Suprapubic skin (tissue), 4 donors: ENCODE measurements at regions not wholly inside any gene's neighbourhood (a gene's known extent, or its start where the extent isn't known, plus 50 kb on each side); places are given as distances from the start of the nearest gene placed in this dataset.

ENCODE experiments used
- DNase-seq, 2 donors: peaks; one replicate each; pipeline ENCODE4 v3.0.0-alpha.2; 2019; ENCODE audit warnings: low spot score in 2 of 2
- H3K27ac ChIP-seq: fragments of 200-600 bp; sonication (generic); one replicate; pipeline ENCODE4 v1.5.1; 2019
- H3K27me3 ChIP-seq: fragments of 200-600 bp; sonication (generic); one replicate; pipeline ENCODE4 v1.5.1; 2019
- H3K36me3 ChIP-seq: fragments of 200-600 bp; sonication (generic); one replicate; pipeline ENCODE4 v1.5.1; 2019
- H3K4me1 ChIP-seq: fragments of 200-600 bp; sonication (generic); one replicate; pipeline ENCODE4 v1.5.1; 2019
- H3K4me3 ChIP-seq: fragments of 200-600 bp; sonication (generic); one replicate; pipeline ENCODE4 v1.5.1; 2019; ENCODE audit warnings: mild to moderate bottlenecking
- H3K9me3 ChIP-seq: fragments of 200-600 bp; sonication (generic); one replicate; pipeline ENCODE4 v1.5.1; 2019
- CTCF ChIP-seq, 2 donors: fragments of 200-600 bp in 1 of 2; fragments of 450-650 bp in 1 of 2; sonication (generic) in 1 of 2; IDR thresholded peaks; one replicate each; pipeline ENCODE4 v1.5.1; 2016 to 2019; ENCODE audit warnings: antibody characterized with exemption in 2 of 2, mild to moderate bottlenecking in 1 of 2, moderate library complexity in 1 of 2
- EP300 ChIP-seq: sonication (generic); formaldehyde crosslinking; IDR thresholded peaks from one replicate; pipeline ENCODE4 v1.6.1; 2017; ENCODE audit warnings: antibody characterized with exemption
- POLR2A ChIP-seq, 2 donors: fragments of 450-650 bp; IDR thresholded peaks; one replicate each; pipeline ENCODE4 v1.6.1; 2017; ENCODE audit warnings: antibody characterized with exemption in 2 of 2, mild to moderate bottlenecking in 2 of 2, moderate library complexity in 2 of 2
- POLR2AphosphoS5 ChIP-seq, 3 donors: sonication (generic); formaldehyde crosslinking; IDR thresholded peaks; one replicate each; pipeline ENCODE4 v1.6.1; 2017; ENCODE audit warnings: antibody characterized with exemption in 3 of 3
- WGBS: methylation state at CpG from one replicate; pipeline ENCODE4 v1.1.5; 2018; 5-methylcytosine and 5-hydroxymethylcytosine counted together

- Histone ChIP-seq H3K36me3 (no peaks in the 10 kb centered on the region), H3K4me1 (no peaks in the 10 kb centered on the region), H3K9me3 (no peaks in the 10 kb centered on the region), H3K27me3 (no peaks in the 10 kb centered on the region), H3K4me3 (no peak overlapping the region), H3K27ac (no peak overlapping the region)
- DNase-seq: no peak
- WGBS: 35% methylated on average over 3 of the region's 3 CpGs
- no peak for TF ChIP-seq EP300
- TF ChIP-seq CTCF (IDR thresholded peaks at IDR 0.05): no peak
- TF ChIP-seq POLR2AphosphoS5 (IDR thresholded peaks at IDR 0.05): no peak
- TF ChIP-seq POLR2A (IDR thresholded peaks at IDR 0.05): no peak
Measured at GRCh38 chr16:63602206-63602927, 1519.5 kb downstream of the CDH11 start.

GRCh38 chr16:63596716-63597115 lies 1525.1 kb downstream of the CDH11 start:
- Histone ChIP-seq H3K4me1 (no peaks in the 10 kb centered on the region), H3K4me3 (no peak overlapping the region), H3K36me3 (no peaks in the 10 kb centered on the region), H3K27ac (no peak overlapping the region), H3K9me3 (no peaks in the 10 kb centered on the region), H3K27me3 (no peaks in the 10 kb centered on the region)
- WGBS: 71% methylated on average over 1 of the region's 1 CpG
- DNase-seq: no peak
- TF ChIP-seq POLR2AphosphoS5 (IDR thresholded peaks at IDR 0.05) (no peak), CTCF (IDR thresholded peaks at IDR 0.05) (no peak), EP300 (no peak), POLR2A (IDR thresholded peaks at IDR 0.05) (no peak)

GRCh38 chr16:63592852-63593251 lies 1529.0 kb downstream of the CDH11 start:
- no peak for DNase-seq
- no peak for TF ChIP-seq CTCF (IDR thresholded peaks at IDR 0.05)
- TF ChIP-seq POLR2AphosphoS5 (IDR thresholded peaks at IDR 0.05): no peak
- TF ChIP-seq POLR2A (IDR thresholded peaks at IDR 0.05): no peak
- no peak for TF ChIP-seq EP300
- H3K27ac ChIP-seq: no peak overlapping the region
- no peaks in the 10 kb centered on the region for H3K27me3 ChIP-seq
- no peaks in the 10 kb centered on the region for H3K9me3 ChIP-seq
- H3K36me3 ChIP-seq: no peaks in the 10 kb centered on the region
- H3K4me3 ChIP-seq: no peak overlapping the region
- no peaks in the 10 kb centered on the region for H3K4me1 ChIP-seq
- WGBS: 84% methylated on average over 3 of the region's 3 CpGs

- Histone ChIP-seq H3K36me3 (no peaks in the 10 kb centered on the region), H3K27ac (no peak overlapping the region), H3K9me3 (no peaks in the 10 kb centered on the region), H3K27me3 (no peaks in the 10 kb centered on the region), H3K4me3 (no peak overlapping the region), H3K4me1 (no peaks in the 10 kb centered on the region)
- 50% methylated on average over 5 of the region's 5 CpGs for WGBS
- TF ChIP-seq POLR2A (IDR thresholded peaks at IDR 0.05): no peak
- TF ChIP-seq POLR2AphosphoS5 (IDR thresholded peaks at IDR 0.05): no peak
- no peak for TF ChIP-seq CTCF (IDR thresholded peaks at IDR 0.05)
- no peak for TF ChIP-seq EP300
- DNase-seq: no peak
Measured at GRCh38 chr16:63581570-63581969, 1540.3 kb downstream of the CDH11 start.

- Histone ChIP-seq H3K27me3 (no peaks in the 10 kb centered on the region), H3K4me3 (no peak overlapping the region), H3K27ac (no peak overlapping the region), H3K9me3 (no peaks in the 10 kb centered on the region), H3K4me1 (no peaks in the 10 kb centered on the region), H3K36me3 (no peaks in the 10 kb centered on the region)
- TF ChIP-seq POLR2AphosphoS5 (IDR thresholded peaks at IDR 0.05) (no peak), EP300 (no peak), POLR2A (IDR thresholded peaks at IDR 0.05) (no peak), CTCF (IDR thresholded peaks at IDR 0.05) (no peak)
- DNase-seq: no peak
- WGBS: 76% methylated on average over 1 of the region's 1 CpG
Measured at GRCh38 chr16:63578791-63579190, 1542.6 kb upstream of the CDH8 start.
